A549 (cell line): ENCODE measurements at regions not wholly inside any gene's neighbourhood (a gene's known extent, or its start where the extent isn't known, plus 50 kb on each side); places are given as distances from the start of the nearest gene placed in this dataset.

ENCODE experiments used
- ATAC-seq, 2 experiments: fragments of 200-7000 bp in 1 of 2; fragments of >200 bp in 1 of 2; cut with Nextera tagmentation in 1 of 2; cut with Tn5 transposase in 1 of 2; 3 replicates each; pipeline versions ENCODE4 v1.8.0 to v1.9.1; 2018 to 2020; ENCODE audit warnings: mild to moderate bottlenecking in 1 of 2, moderate library complexity in 1 of 2
- CTCF ChIA-PET: fragments of 300-600 bp; sonication (Branson Sonifier 250); formaldehyde crosslinking; extraction: SDS; loops from one replicate; lab custom pipeline; 2021; ENCODE audit warnings: antibody characterized with exemption, inconsistent platforms; lab: Yijun Ruan, JAX
- POLR2A ChIA-PET: fragments of 350-600 bp; formaldehyde crosslinking; extraction: SDS; loops from one replicate; lab custom pipeline; 2021; ENCODE audit warnings: antibody characterized with exemption, inconsistent platforms; lab: Yijun Ruan, JAX
- DNase-seq, 2 experiments: peaks; one replicate each; pipeline versions ENCODE4 v3.0.0 to v3.0.0-alpha.2; 2011 to 2016; ENCODE audit warnings: low read depth in 1 of 2, low spot score in 1 of 2
- FAIRE-seq: peaks from 2 replicates; lab custom pipeline; 2011; peaks lifted over from hg19 to GRCh38; lab: Jason Lieb, UNC
- H3K27ac ChIP-seq, 2 experiments: fragments of >200 bp; sonication (Bioruptor Twin); formaldehyde crosslinking; 3 replicates each; pipeline ENCODE4 v1.5.1; 2016 to 2017
- H3K4me1 ChIP-seq: fragments of >200 bp; sonication (Bioruptor Twin); formaldehyde crosslinking; 3 replicates; pipeline ENCODE4 v1.6.1; 2016
- H3K4me2 ChIP-seq: fragments of >200 bp; sonication (Bioruptor Twin); formaldehyde crosslinking; 3 replicates; pipeline ENCODE4 v1.6.1; 2016
- H3K4me3 ChIP-seq: fragments of >200 bp; sonication (Bioruptor Twin); formaldehyde crosslinking; 3 replicates; pipeline ENCODE4 v1.5.1; 2016
- H3K9me3 ChIP-seq: fragments of >200 bp; sonication (Bioruptor Twin); formaldehyde crosslinking; 3 replicates; pipeline ENCODE4 v1.6.1; 2016
- ATOH8 ChIP-seq: fragments of 250-450 bp; sonication (Bioruptor Pico); IDR thresholded peaks from 2 replicates; pipeline ENCODE4 v1.5.0; 2020; ENCODE audit warnings: low read depth, mild to moderate bottlenecking, moderate library complexity
- BHLHE40 ChIP-seq: IDR thresholded peaks from 2 replicates; pipeline ENCODE4 v1.6.1; 2012; ENCODE audit warnings: low read depth, low read length, inconsistent platforms
- CBX2 ChIP-seq: fragments of 200-600 bp; sonication (generic); IDR thresholded peaks from 2 replicates; pipeline ENCODE4 v1.6.1; 2016; ENCODE audit warnings: low read depth, mild to moderate bottlenecking, borderline replicate concordance
- E2F6 ChIP-seq: IDR thresholded peaks from 2 replicates; pipeline ENCODE4 v1.6.1; 2012; ENCODE audit warnings: low read depth, borderline replicate concordance
- EHF ChIP-seq: fragments of 250-450 bp; sonication (Bioruptor Pico); IDR thresholded peaks from 2 replicates; pipeline ENCODE4 v1.5.0; 2020; ENCODE audit warnings: mild to moderate bottlenecking
- EP300 ChIP-seq, 2 experiments: fragments of >200 bp; sonication (Bioruptor Twin); formaldehyde crosslinking; IDR thresholded peaks; 2 replicates in 1 of 2; 3 replicates in 1 of 2; pipeline ENCODE4 v1.6.1; 2016 to 2017
- ESRRA ChIP-seq: fragments of 150-350 bp; IDR thresholded peaks from 2 replicates; pipeline ENCODE4 v1.6.1; 2014; ENCODE audit warnings: mild to moderate bottlenecking, low read length, borderline replicate concordance
- FOSB ChIP-seq: fragments of 250-450 bp; sonication (Bioruptor Pico); IDR thresholded peaks from 2 replicates; pipeline ENCODE4 v1.5.0; 2020; ENCODE audit warnings: mild to moderate bottlenecking, moderate library complexity
- FOSL2 ChIP-seq, 2 experiments: fragments of 450-650 bp in 1 of 2; fragments of >200 bp in 1 of 2; sonication (Bioruptor Twin) in 1 of 2; formaldehyde crosslinking; IDR thresholded peaks; 2 replicates each; pipeline versions ENCODE4 v1.5.0 to v1.6.1; 2016 to 2020; ENCODE audit warnings: mild to moderate bottlenecking in 1 of 2, moderate library complexity in 1 of 2
- FOXS1 ChIP-seq: fragments of 250-450 bp; sonication (Bioruptor Pico); IDR thresholded peaks from 2 replicates; pipeline ENCODE4 v1.5.0; 2020; ENCODE audit warnings: mild to moderate bottlenecking, moderate library complexity
- HMGXB4 ChIP-seq: fragments of 250-450 bp; sonication (Bioruptor Pico); IDR thresholded peaks from 2 replicates; pipeline ENCODE4 v1.5.0; 2021; ENCODE audit warnings: mild to moderate bottlenecking, moderate library complexity, borderline replicate concordance
- HOXB13 ChIP-seq: fragments of 250-450 bp; sonication (Bioruptor Pico); IDR thresholded peaks from 2 replicates; pipeline ENCODE4 v1.5.0; 2020; ENCODE audit warnings: low read depth, mild to moderate bottlenecking, moderate library complexity
- MYC ChIP-seq: IDR thresholded peaks from 2 replicates; pipeline ENCODE4 v1.6.1; 2012; ENCODE audit warnings: mild to moderate bottlenecking, inconsistent platforms, low read length, improper control_type of control experiment, borderline replicate concordance
- PBX3 ChIP-seq: IDR thresholded peaks from 2 replicates; pipeline ENCODE4 v1.6.1; 2012
- PHF8 ChIP-seq: fragments of 200-600 bp; sonication (generic); IDR thresholded peaks from 2 replicates; pipeline ENCODE4 v1.6.1; 2016; ENCODE audit warnings: low read depth, mild to moderate bottlenecking, antibody characterized with exemption, moderate library complexity, borderline replicate concordance
- RAD21 ChIP-seq, 2 experiments: fragments of >200 bp in 1 of 2; sonication (Bioruptor Twin) in 1 of 2; formaldehyde crosslinking in 1 of 2; IDR thresholded peaks in 1 of 2; conservative IDR thresholded peaks in 1 of 2; 2 replicates in 1 of 2; 3 replicates in 1 of 2; pipeline ENCODE4 v1.6.1; 2012 to 2018; ENCODE audit warnings: inconsistent platforms in 1 of 2
- RCOR1 ChIP-seq: fragments of 150-350 bp; IDR thresholded peaks from 2 replicates; pipeline ENCODE4 v1.6.1; 2014; ENCODE audit warnings: antibody characterized with exemption, low read length, low read depth
- RFX5 ChIP-seq: fragments of 450-650 bp; IDR thresholded peaks from 2 replicates; pipeline ENCODE4 v1.7.1; 2014; ENCODE audit warnings: antibody characterized with exemption, mild to moderate bottlenecking, moderate library complexity
- RNF2 ChIP-seq: fragments of 200-600 bp; sonication (generic); IDR thresholded peaks from 2 replicates; pipeline ENCODE4 v1.6.1; 2016; ENCODE audit warnings: low read depth, mild to moderate bottlenecking, antibody characterized with exemption, moderate library complexity, borderline replicate concordance
- TFCP2L1 ChIP-seq: fragments of 250-450 bp; sonication (Bioruptor Pico); IDR thresholded peaks from 2 replicates; pipeline ENCODE4 v1.5.0; 2021; ENCODE audit warnings: mild to moderate bottlenecking
- TP53 ChIP-seq: fragments of 250-450 bp; sonication (Bioruptor Pico); IDR thresholded peaks from 2 replicates; pipeline ENCODE4 v1.5.0; 2021; ENCODE audit warnings: mild to moderate bottlenecking, moderate library complexity
- USF2 ChIP-seq: fragments of 450-650 bp; IDR thresholded peaks from 2 replicates; pipeline ENCODE4 v1.6.1; 2014; ENCODE audit warnings: antibody characterized with exemption
- ZC3H11A ChIP-seq: fragments of 450-650 bp; IDR thresholded peaks from 2 replicates; pipeline ENCODE4 v1.6.1; 2014; ENCODE audit warnings: antibody characterized with exemption, mild to moderate bottlenecking
- ZFP36 ChIP-seq: fragments of 450-650 bp; IDR thresholded peaks from 2 replicates; pipeline ENCODE4 v1.6.1; 2014; ENCODE audit warnings: borderline replicate concordance; ENCODE audit not compliant: partially characterized antibody
- WGBS: methylation state at CpG from one replicate; pipeline ENCODE4 v1.1.6; 2017; ENCODE audit errors: missing lambda C conversion rate; 5-methylcytosine and 5-hydroxymethylcytosine counted together

GRCh38 chr14:65852689-65853088 lies 440.2 kb downstream of the FUT8 start (continued):
- TF ChIP-seq HOXB13 (CRISPR knock-in tag) (no peak), PHF8 (no peak)

GRCh38 chr14:65853407-65853955 lies 441.0 kb downstream of the FUT8 start:
- no peak for FAIRE-seq
- Histone ChIP-seq H3K4me2 (no peak overlapping the region), H3K4me3 (no peak overlapping the region), H3K9me3 (no peaks in the 10 kb centered on the region), H3K4me1 (no peaks in the 10 kb centered on the region), H3K27ac (no peak overlapping the region)
- no peak for DNase-seq
- ATAC-seq: peak in 1 of 2 experiments; percentile 47; a peak in 1 of 6 replicates
- POLR2A ChIA-PET: no interaction called here
- WGBS: 53% methylated on average over 7 of the region's 7 CpGs
- CTCF ChIA-PET: no interaction called here
- TF ChIP-seq FOXS1 (no peak), HOXB13 (CRISPR knock-in tag) (no peak), FOSB (CRISPR knock-in tag) (no peak), PHF8 (no peak), PBX3 (no peak), ATOH8 (CRISPR knock-in tag) (no peak), EP300 (IDR thresholded peaks at IDR 0.05) (no peak), E2F6 (no peak), ZFP36 (no peak), USF2 (no peak), BHLHE40 (no peak), ESRRA (no peak), TFCP2L1 (CRISPR knock-in tag) (no peak)

GRCh38 chr14:65854215-65854614 lies 441.7 kb downstream of the FUT8 start:
- no peak overlapping the region for H3K4me2 ChIP-seq
- H3K4me1 ChIP-seq: no peaks in the 10 kb centered on the region
- FAIRE-seq (no peak), DNase-seq (no peak), ATAC-seq (no peak)
- no peak overlapping the region for H3K27ac ChIP-seq
- H3K4me3 ChIP-seq: no peak overlapping the region
- no peaks in the 10 kb centered on the region for H3K9me3 ChIP-seq
- ChIA-PET CTCF (no interaction called here), POLR2A (no interaction called here)
- WGBS: 28% methylated on average over 6 of the region's 6 CpGs
- TF ChIP-seq RNF2 (no peak), RCOR1 (no peak), FOSL2 (IDR thresholded peaks at IDR 0.05) (no peak), FOSL2 (CRISPR knock-in tag; IDR thresholded peaks at IDR 0.05) (no peak), RAD21 (conservative IDR thresholded peaks at IDR 0.05 in 1 of 2, IDR thresholded peaks at IDR 0.05 in 1 of 2) (no peak), RFX5 (no peak), MYC (no peak), EHF (CRISPR knock-in tag) (no peak), ESRRA (no peak), CBX2 (no peak), PBX3 (no peak), EP300 (IDR thresholded peaks at IDR 0.05) (no peak), ZC3H11A (no peak), TP53 (CRISPR knock-in tag) (no peak), USF2 (no peak), HMGXB4 (CRISPR knock-in tag) (no peak), BHLHE40 (no peak), ZFP36 (no peak), ATOH8 (CRISPR knock-in tag) (no peak)
